ENCODE measurements at regions not wholly inside any gene's neighbourhood (a gene's known extent, or its start where the extent isn't known, plus 50 kb on each side); places are given as distances from the start of the nearest gene placed in this dataset.

DNA sequence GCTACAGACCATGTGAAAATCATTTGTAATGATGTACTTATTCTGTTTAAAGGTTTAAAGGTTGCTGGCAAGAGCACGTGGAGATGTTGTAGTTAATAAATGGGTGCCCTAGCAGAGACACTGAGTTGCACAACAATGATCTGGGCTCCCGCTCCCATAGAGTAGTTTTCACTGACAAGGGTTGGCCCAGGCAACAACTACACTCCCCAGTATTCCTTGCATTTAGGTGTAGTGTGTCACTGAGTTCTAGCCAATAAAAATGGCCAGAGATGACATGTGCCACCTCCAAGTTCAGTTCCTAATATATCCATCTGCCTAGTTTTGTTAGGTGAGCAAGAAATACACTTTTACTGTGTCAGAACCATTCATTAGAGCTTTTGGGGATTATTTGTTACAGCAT lies 392.1 kb upstream of the MTPN start:
- POLR2A ChIA-PET (ENCODE audit: unreplicated experiment) = no interaction called here
- Histone ChIP-seq H4K20me1 (ENCODE audit: insufficient read depth) (no peaks in the 10 kb centered on the region), H3K4me2 (no peak overlapping the region), H3K4me1 (replicated peaks; ENCODE audit: insufficient read depth) (no peaks in the 10 kb centered on the region), H3K9me3 (ENCODE audit: insufficient read depth, low read depth) (no peaks in the 10 kb centered on the region), H3F3A (ENCODE audit: insufficient read depth, low read depth) (no peaks in the 10 kb centered on the region), H3K4me3 (no peak overlapping the region), H2AFZ (no peak overlapping the region), H3K27ac (no peak overlapping the region), H3K36me3 (ENCODE audit: low read depth) (no peaks in the 10 kb centered on the region), H3K27me3 (ENCODE audit: insufficient read depth, low read depth) (no peaks in the 10 kb centered on the region), H3K9me2 (ENCODE audit: insufficient read depth) (no peaks in the 10 kb centered on the region; the same call in 1 of the 2 replicates), H3K79me2 (ENCODE audit: low read depth) (no peaks in the 10 kb centered on the region)
- no peak for DNase-seq
- intact Hi-C loops (cut with micrococcal nuclease; ENCODE audit: unreplicated experiment) = no loop called here
- no TSS peak for BruUV-seq (replicated peaks)
- no peak for TF ChIP-seq EZH2 (IDR thresholded peaks at IDR 0.05; ENCODE audit: low read depth)
- TF ChIP-seq, protein P1, sequence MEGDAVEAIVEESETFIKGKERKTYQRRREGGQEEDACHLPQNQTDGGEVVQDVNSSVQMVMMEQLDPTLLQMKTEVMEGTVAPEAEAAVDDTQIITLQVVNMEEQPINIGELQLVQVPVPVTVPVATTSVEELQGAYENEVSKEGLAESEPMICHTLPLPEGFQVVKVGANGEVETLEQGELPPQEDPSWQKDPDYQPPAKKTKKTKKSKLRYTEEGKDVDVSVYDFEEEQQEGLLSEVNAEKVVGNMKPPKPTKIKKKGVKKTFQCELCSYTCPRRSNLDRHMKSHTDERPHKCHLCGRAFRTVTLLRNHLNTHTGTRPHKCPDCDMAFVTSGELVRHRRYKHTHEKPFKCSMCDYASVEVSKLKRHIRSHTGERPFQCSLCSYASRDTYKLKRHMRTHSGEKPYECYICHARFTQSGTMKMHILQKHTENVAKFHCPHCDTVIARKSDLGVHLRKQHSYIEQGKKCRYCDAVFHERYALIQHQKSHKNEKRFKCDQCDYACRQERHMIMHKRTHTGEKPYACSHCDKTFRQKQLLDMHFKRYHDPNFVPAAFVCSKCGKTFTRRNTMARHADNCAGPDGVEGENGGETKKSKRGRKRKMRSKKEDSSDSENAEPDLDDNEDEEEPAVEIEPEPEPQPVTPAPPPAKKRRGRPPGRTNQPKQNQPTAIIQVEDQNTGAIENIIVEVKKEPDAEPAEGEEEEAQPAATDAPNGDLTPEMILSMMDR (conservative IDR thresholded peaks at IDR 0.05) = no peak
- CTCF ChIA-PET = no interaction called here

DNA sequence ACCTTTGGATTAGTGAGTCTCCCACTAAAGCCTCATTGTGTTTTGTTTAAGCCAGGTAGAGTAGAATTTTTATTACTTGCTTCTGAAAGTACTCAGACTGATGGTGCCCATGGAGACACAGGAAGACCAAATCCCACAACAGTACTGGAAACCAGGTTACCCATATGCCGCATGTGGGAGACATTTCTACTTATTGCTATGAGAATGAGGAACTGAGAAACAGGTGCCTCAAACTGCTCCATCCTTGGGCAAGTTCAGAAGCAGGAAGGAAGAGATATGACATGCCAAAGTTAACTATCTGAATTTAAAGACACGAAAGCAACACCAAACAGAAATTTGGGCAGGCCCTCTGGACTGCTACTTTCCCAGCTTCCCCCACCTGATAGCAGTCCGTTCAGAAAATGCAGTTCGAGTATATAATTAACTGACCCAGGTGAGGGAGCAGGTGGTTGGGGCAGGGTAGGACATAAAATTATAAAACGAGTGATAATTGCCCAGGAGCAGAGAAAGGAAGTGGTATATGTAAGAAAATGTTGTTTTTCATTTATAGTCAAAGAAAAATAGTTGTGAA lies 382.3 kb upstream of the MTPN start:
- no peaks in the 10 kb centered on the region for H3K27me3 ChIP-seq (ENCODE audit: insufficient read depth, low read depth)
- TF ChIP-seq, protein P1 (conservative IDR thresholded peaks at IDR 0.05) = no peak
- TF ChIP-seq EZH2 (IDR thresholded peaks at IDR 0.05; ENCODE audit: low read depth) = no peak
- H3K4me1 ChIP-seq (replicated peaks; ENCODE audit: insufficient read depth) = no peaks in the 10 kb centered on the region
- H3K9me3 ChIP-seq (ENCODE audit: insufficient read depth, low read depth) = no peaks in the 10 kb centered on the region
- H3F3A ChIP-seq (ENCODE audit: insufficient read depth, low read depth) = no peaks in the 10 kb centered on the region
- no peaks in the 10 kb centered on the region for H3K36me3 ChIP-seq (ENCODE audit: low read depth)
- H3K9me2 ChIP-seq (ENCODE audit: insufficient read depth) = no peaks in the 10 kb centered on the region; the same call in 1 of the 2 replicates
- ChIA-PET POLR2A (ENCODE audit: unreplicated experiment) (no interaction called here), CTCF (no interaction called here)
- H3K4me2 ChIP-seq = no peak overlapping the region
- H4K20me1 ChIP-seq (ENCODE audit: insufficient read depth) = no peaks in the 10 kb centered on the region
- no peak overlapping the region for H3K27ac ChIP-seq
- no peak for DNase-seq
- intact Hi-C loops (cut with micrococcal nuclease; ENCODE audit: unreplicated experiment) = no loop called here
- H3K79me2 ChIP-seq (ENCODE audit: low read depth) = no peaks in the 10 kb centered on the region
- BruUV-seq (replicated peaks) = no TSS peak
- H2AFZ ChIP-seq = no peak overlapping the region
- H3K4me3 ChIP-seq = no peak overlapping the region

DNA sequence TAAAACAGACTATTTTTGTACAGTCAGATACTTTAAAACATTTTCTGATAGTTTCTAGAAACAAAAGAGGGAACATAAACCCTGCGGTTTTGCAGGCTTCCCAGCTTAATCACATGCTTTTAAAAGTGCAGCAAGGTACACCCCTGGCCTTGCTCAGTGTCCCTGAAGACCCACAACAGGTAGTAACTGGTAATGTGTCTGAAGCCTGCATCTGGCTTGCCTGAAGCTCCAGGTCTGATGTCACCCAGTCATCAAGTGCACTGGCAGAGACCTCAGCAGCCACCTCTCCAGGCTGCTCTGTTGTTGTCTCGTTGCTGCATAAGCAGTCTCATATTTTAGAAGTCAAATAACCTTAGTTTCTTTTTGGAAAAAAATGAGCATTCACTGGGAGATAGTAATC lies 376.1 kb upstream of the MTPN start:
- no peak for TF ChIP-seq EZH2 (IDR thresholded peaks at IDR 0.05; ENCODE audit: low read depth)
- TF ChIP-seq, protein P1 (conservative IDR thresholded peaks at IDR 0.05) = no peak
- ChIA-PET CTCF (no interaction called here), POLR2A (ENCODE audit: unreplicated experiment) (no interaction called here)
- no peak overlapping the region for H3K4me3 ChIP-seq
- no peaks in the 10 kb centered on the region for H3K36me3 ChIP-seq (ENCODE audit: low read depth)
- no peaks in the 10 kb centered on the region for H3K4me1 ChIP-seq (replicated peaks; ENCODE audit: insufficient read depth)
- BruUV-seq (replicated peaks) = no TSS peak
- intact Hi-C loops (cut with micrococcal nuclease; ENCODE audit: unreplicated experiment) = no loop called here
- H4K20me1 ChIP-seq (ENCODE audit: insufficient read depth) = 0 out of 2 replicates have a peak, but pooled peaks cover 4% of the 10 kb centered on the region
- no peaks in the 10 kb centered on the region for H3K79me2 ChIP-seq (ENCODE audit: low read depth)
- H3K4me2 ChIP-seq = no peak overlapping the region
- no peak overlapping the region for H2AFZ ChIP-seq
- no peaks in the 10 kb centered on the region for H3K9me2 ChIP-seq (ENCODE audit: insufficient read depth)
- H3F3A ChIP-seq (ENCODE audit: insufficient read depth, low read depth) = no peaks in the 10 kb centered on the region
- H3K27ac ChIP-seq = no peak overlapping the region
- no peaks in the 10 kb centered on the region for H3K9me3 ChIP-seq (ENCODE audit: insufficient read depth, low read depth)
- no peaks in the 10 kb centered on the region for H3K27me3 ChIP-seq (ENCODE audit: insufficient read depth, low read depth)
- no peak for DNase-seq

All from PC-9 (cell line).